ENCODE measurements at regions not wholly inside any gene's neighbourhood (a gene's known extent, or its start where the extent isn't known, plus 50 kb on each side); places are given as distances from the start of the nearest gene placed in this dataset.

DNA sequence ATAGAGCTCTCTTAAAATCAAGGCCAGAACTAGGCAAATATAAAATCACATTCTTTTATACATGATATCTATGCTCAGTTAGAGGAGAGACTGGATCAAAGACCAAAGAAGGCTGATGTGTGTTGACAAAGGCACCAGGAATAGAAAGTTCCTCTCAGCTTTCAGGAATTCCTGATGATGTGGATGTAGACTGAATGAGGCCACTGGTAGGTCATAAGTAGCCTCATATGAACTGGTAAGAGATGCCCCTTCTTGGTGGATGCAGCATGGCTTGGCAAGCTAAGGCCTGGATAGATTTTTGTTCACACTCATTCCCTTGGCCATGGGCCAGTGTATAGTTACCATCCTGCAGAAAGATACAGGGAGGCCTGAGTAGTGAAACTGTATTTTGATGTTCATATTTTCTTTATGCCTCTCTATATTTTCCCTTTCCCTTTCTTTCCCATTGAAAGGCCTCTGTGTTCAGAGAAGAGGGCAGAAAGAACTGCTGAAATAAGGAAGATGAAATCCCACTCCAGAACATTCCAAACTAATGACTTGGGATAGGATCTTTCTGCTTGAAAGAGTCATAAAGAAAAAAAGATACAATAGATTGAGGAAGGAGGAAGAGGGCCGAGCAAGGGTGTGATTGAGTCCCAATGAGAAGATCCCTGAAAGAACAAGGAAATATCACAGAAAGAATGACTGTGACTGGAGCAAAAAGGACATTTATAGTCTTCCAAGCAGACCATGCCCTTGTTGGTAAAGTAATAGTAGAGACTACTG is 2182.7 kb upstream of the PIK3C3 start:
- 94 to 98% (median 95%) methylated on average over 1 of the region's 1 CpG for WGBS, 3 donors
- Histone ChIP-seq H3K27ac (no peak overlapping the region), H3K27me3 (no peaks in the 10 kb centered on the region), H3K4me3 (no peak overlapping the region), H3K4me1 (ENCODE audit: insufficient read depth) (no peaks in the 10 kb centered on the region), H3K36me3 (no peaks in the 10 kb centered on the region), H3K9me3 (no peaks in the 10 kb centered on the region)
- TF ChIP-seq, protein P1, sequence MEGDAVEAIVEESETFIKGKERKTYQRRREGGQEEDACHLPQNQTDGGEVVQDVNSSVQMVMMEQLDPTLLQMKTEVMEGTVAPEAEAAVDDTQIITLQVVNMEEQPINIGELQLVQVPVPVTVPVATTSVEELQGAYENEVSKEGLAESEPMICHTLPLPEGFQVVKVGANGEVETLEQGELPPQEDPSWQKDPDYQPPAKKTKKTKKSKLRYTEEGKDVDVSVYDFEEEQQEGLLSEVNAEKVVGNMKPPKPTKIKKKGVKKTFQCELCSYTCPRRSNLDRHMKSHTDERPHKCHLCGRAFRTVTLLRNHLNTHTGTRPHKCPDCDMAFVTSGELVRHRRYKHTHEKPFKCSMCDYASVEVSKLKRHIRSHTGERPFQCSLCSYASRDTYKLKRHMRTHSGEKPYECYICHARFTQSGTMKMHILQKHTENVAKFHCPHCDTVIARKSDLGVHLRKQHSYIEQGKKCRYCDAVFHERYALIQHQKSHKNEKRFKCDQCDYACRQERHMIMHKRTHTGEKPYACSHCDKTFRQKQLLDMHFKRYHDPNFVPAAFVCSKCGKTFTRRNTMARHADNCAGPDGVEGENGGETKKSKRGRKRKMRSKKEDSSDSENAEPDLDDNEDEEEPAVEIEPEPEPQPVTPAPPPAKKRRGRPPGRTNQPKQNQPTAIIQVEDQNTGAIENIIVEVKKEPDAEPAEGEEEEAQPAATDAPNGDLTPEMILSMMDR (IDR thresholded peaks at IDR 0.05): no peak
- TF ChIP-seq POLR2A (IDR thresholded peaks at IDR 0.05): no peak
- TF ChIP-seq EP300 (IDR thresholded peaks at IDR 0.05): no peak
- DNase-seq: no peak
- intact Hi-C loops (cut with DNase I): no loop called here

- DNase-seq: no peak
- H3K9me3 ChIP-seq: no peaks in the 10 kb centered on the region
- no peak overlapping the region for H3K4me3 ChIP-seq
- no peaks in the 10 kb centered on the region for H3K4me1 ChIP-seq (ENCODE audit: insufficient read depth)
- H3K27ac ChIP-seq: no peak overlapping the region
- 81 to 84% (median 82%) methylated on average over 1 of the region's 1 CpG for WGBS, 3 donors
- TF ChIP-seq, protein P1 (IDR thresholded peaks at IDR 0.05): no peak
- TF ChIP-seq EP300 (IDR thresholded peaks at IDR 0.05): no peak
- TF ChIP-seq POLR2A (IDR thresholded peaks at IDR 0.05): no peak
- intact Hi-C loops (cut with DNase I): no loop called here
- no peaks in the 10 kb centered on the region for H3K36me3 ChIP-seq
- H3K27me3 ChIP-seq: no peaks in the 10 kb centered on the region
These were observed 2184.6 kb upstream of the PIK3C3 start for GRCh38 chr18:39770399-39770798.

GRCh38 chr18:39764873-39765272 is 2190.2 kb upstream of the PIK3C3 start:
- Histone ChIP-seq H3K27ac (no peak overlapping the region), H3K27me3 (no peaks in the 10 kb centered on the region), H3K36me3 (no peaks in the 10 kb centered on the region), H3K9me3 (no peaks in the 10 kb centered on the region), H3K4me1 (ENCODE audit: insufficient read depth) (no peaks in the 10 kb centered on the region), H3K4me3 (no peak overlapping the region)
- no peak for TF ChIP-seq POLR2A (IDR thresholded peaks at IDR 0.05)
- TF ChIP-seq, protein P1 (IDR thresholded peaks at IDR 0.05): no peak
- no peak for TF ChIP-seq EP300 (IDR thresholded peaks at IDR 0.05)
- intact Hi-C loops (cut with DNase I): loop anchor here in 1 of 4 donors (10.0 kb wide), 1 partner anchor 60 kb away; no protein-coding TSS in a partner anchor
- DNase-seq: no peak

GRCh38 chr18:39761273-39761672 is 2193.8 kb upstream of the PIK3C3 start:
- DNase-seq: no peak
- H3K27ac ChIP-seq: no peak overlapping the region
- no peaks in the 10 kb centered on the region for H3K4me1 ChIP-seq (ENCODE audit: insufficient read depth)
- H3K36me3 ChIP-seq: no peaks in the 10 kb centered on the region
- H3K27me3 ChIP-seq: no peaks in the 10 kb centered on the region
- no peak overlapping the region for H3K4me3 ChIP-seq
- H3K9me3 ChIP-seq: no peaks in the 10 kb centered on the region
- intact Hi-C loops (cut with DNase I): loop anchor here in 1 of 4 donors (10.0 kb wide), 1 partner anchor 64 kb away; no protein-coding TSS in a partner anchor
- TF ChIP-seq EP300 (IDR thresholded peaks at IDR 0.05) (no peak), POLR2A (IDR thresholded peaks at IDR 0.05) (no peak)
- WGBS, 3 donors: 71 to 86% (median 78%) methylated on average over 1 of the region's 1 CpG

DNA sequence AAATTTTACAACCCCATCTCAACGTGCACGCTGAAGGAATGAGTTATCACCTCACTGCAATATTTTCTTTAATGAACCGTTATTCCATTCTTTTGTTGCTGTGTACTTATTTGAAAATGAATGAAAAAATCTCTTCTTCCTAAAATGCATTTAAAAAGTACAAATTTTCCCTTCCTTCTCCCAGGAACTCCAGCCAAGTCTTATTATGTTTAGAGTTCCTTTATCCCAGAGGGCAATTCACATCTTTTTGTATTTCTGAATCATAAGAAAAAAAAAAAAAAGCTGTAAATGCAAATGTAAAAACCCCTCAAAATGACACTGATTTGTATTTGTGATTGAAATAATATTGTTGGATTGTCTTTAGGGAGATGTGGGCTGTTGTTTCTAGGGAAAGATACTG is 2194.3 kb upstream of the CELF4 start:
- Histone ChIP-seq H3K4me1 (ENCODE audit: insufficient read depth) (no peaks in the 10 kb centered on the region), H3K9me3 (no peaks in the 10 kb centered on the region), H3K27me3 (no peaks in the 10 kb centered on the region), H3K27ac (no peak overlapping the region), H3K36me3 (no peaks in the 10 kb centered on the region), H3K4me3 (no peak overlapping the region)
- intact Hi-C loops (cut with DNase I): loop anchor here in 1 of 4 donors (10.0 kb wide), 1 partner anchor 65 kb away; no protein-coding TSS in a partner anchor
- no peak for DNase-seq
- WGBS, 3 donors: 7 to 19% (median 10%) methylated on average over 3 of the region's 3 CpGs
- TF ChIP-seq, protein P1 (IDR thresholded peaks at IDR 0.05): no peak
- TF ChIP-seq POLR2A (IDR thresholded peaks at IDR 0.05) (no peak), EP300 (IDR thresholded peaks at IDR 0.05) (no peak)

All from ovary (tissue), 7 donors.